HepG2 (cell line): ENCODE measurements at regions not wholly inside any gene's neighbourhood (a gene's known extent, or its start where the extent isn't known, plus 50 kb on each side); places are given as distances from the start of the nearest gene placed in this dataset.

Experiments
- ATAC-seq: fragments of 200-7000 bp; cut with Tn5 transposase; 3 replicates; pipeline ENCODE4 v1.9.1; 2020; ENCODE audit warnings: mild to moderate bottlenecking, moderate library complexity
- BruUV-seq: library from RNA; stranded (reverse); fragments of 400-500 nt; replicated peaks from 2 replicates; lab custom pipeline; 2021; lab: Mats Ljungman, UMichigan
- CTCF ChIA-PET: fragments of 300-600 bp; formaldehyde crosslinking; extraction: SDS; loops from one replicate; lab custom pipeline; 2021; ENCODE audit warnings: low total read pairs, inconsistent platforms, low intra/inter-chr PET ratio; lab: Yijun Ruan, JAX
- POLR2A ChIA-PET: fragments of 350-600 bp; sonication (Branson Sonifier 250); formaldehyde crosslinking; loops from one replicate; lab custom pipeline; 2020; ENCODE audit warnings: antibody characterized with exemption, inconsistent platforms; lab: Yijun Ruan, JAX
- DNase-seq: peaks from one replicate; pipeline ENCODE4 v3.0.0-alpha.2; 2015; ENCODE audit warnings: low spot score
- FAIRE-seq: peaks from 3 replicates; lab custom pipeline; 2011; peaks lifted over from hg19 to GRCh38; lab: Jason Lieb, UNC
- H2AFZ ChIP-seq: one replicate; pipeline ENCODE4 v1.6.1; 2011; ENCODE audit warnings: low read length, inconsistent platforms
- H3K27ac ChIP-seq: fragments of 300-600 bp; 3 replicates; pipeline ENCODE4 v1.8.0; 2011; ENCODE audit warnings: mixed run types, mild to moderate bottlenecking, mixed read lengths, low read length, inconsistent platforms; ENCODE audit not compliant: insufficient read depth; ENCODE audit errors: extremely low read length
- H3K27me3 ChIP-seq, 2 experiments: fragments of 200-600 bp in 1 of 2; 2 replicates in 1 of 2; 3 replicates in 1 of 2; pipeline versions ENCODE4 v1.6.0 to v1.8.0; 2011; ENCODE audit warnings: low read length in 2 of 2, mild to moderate bottlenecking in 2 of 2, moderate library complexity in 2 of 2, inconsistent platforms in 1 of 2; ENCODE audit not compliant: insufficient read depth in 2 of 2, control insufficient read depth in 1 of 2
- H3K36me3 ChIP-seq, 2 experiments: fragments of 200-600 bp in 1 of 2; replicated peaks in 1 of 2; 2 replicates in 1 of 2; 3 replicates in 1 of 2; pipeline versions ENCODE4 v1.5.1 to v1.8.0; 2011; ENCODE audit warnings: low read length in 2 of 2, inconsistent platforms in 1 of 2; ENCODE audit not compliant: insufficient read depth in 2 of 2, control insufficient read depth in 1 of 2
- H3K4me1 ChIP-seq: 2 replicates; pipeline ENCODE4 v1.5.1; 2012; ENCODE audit warnings: low read length, inconsistent platforms; ENCODE audit not compliant: insufficient read depth
- H3K4me2 ChIP-seq: 2 replicates; pipeline ENCODE4 v1.6.0; 2011; ENCODE audit warnings: low read depth, low read length, inconsistent platforms
- H3K4me3 ChIP-seq, 3 experiments: fragments of 200-600 bp in 1 of 3; sonication (generic), shearing (Covaris generic) in 1 of 3; replicated peaks in 1 of 3; 2 replicates each; pipeline ENCODE4 v1.5.1; 2011 to 2016; ENCODE audit warnings: low read length in 3 of 3, inconsistent platforms in 2 of 3, low read depth in 2 of 3, mild to moderate bottlenecking in 2 of 3, control low read depth in 1 of 3, mixed read lengths in 1 of 3; ENCODE audit not compliant: insufficient read depth in 1 of 3
- H3K79me2 ChIP-seq: one replicate; pipeline ENCODE4 v1.6.1; 2011; ENCODE audit warnings: low read length, inconsistent platforms; ENCODE audit not compliant: insufficient read depth
- H3K9ac ChIP-seq: 2 replicates; pipeline ENCODE4 v1.6.0; 2011; ENCODE audit warnings: mild to moderate bottlenecking, low read depth, low read length, inconsistent platforms; ENCODE audit not compliant: insufficient read depth
- H3K9me3 ChIP-seq: 2 replicates; pipeline ENCODE4 v1.5.1; 2012; ENCODE audit warnings: mild to moderate bottlenecking, low read length
- H4K20me1 ChIP-seq: 2 replicates; pipeline ENCODE4 v1.6.0; 2011; ENCODE audit warnings: inconsistent platforms, mild to moderate bottlenecking, low read length, moderate library complexity; ENCODE audit not compliant: insufficient read depth
- AHDC1 ChIP-seq: sonication (generic); formaldehyde crosslinking; IDR thresholded peaks from 2 replicates; pipeline ENCODE4 v1.5.1; 2020; ENCODE audit warnings: mild to moderate bottlenecking, missing genetic modification reagents, borderline replicate concordance
- E2F1 ChIP-seq: sonication (generic); formaldehyde crosslinking; IDR thresholded peaks from 2 replicates; pipeline ENCODE4 v1.5.0; 2020; ENCODE audit warnings: missing genetic modification reagents
- NFKB2 ChIP-seq: sonication (generic); formaldehyde crosslinking; IDR thresholded peaks from 2 replicates; pipeline ENCODE4 v1.4.0; 2020; ENCODE audit warnings: missing genetic modification reagents, borderline replicate concordance
- NR0B2 ChIP-seq: sonication (generic); formaldehyde crosslinking; IDR thresholded peaks from 2 replicates; pipeline ENCODE4 v1.4.0; 2020; ENCODE audit warnings: mild to moderate bottlenecking, missing genetic modification reagents
- POLR2AphosphoS5 ChIP-seq: IDR thresholded peaks from 2 replicates; pipeline ENCODE4 v1.6.1; 2012; ENCODE audit warnings: low read depth, low read length
- SP140L ChIP-seq: sonication (generic); formaldehyde crosslinking; IDR thresholded peaks from 2 replicates; pipeline ENCODE4 v1.4.0; 2020; ENCODE audit warnings: missing genetic modification reagents, borderline replicate concordance
- TIGD3 ChIP-seq: sonication (generic); formaldehyde crosslinking; IDR thresholded peaks from 2 replicates; pipeline ENCODE4 v1.5.1; 2020; ENCODE audit warnings: mild to moderate bottlenecking, missing genetic modification reagents, borderline replicate concordance
- ZNF17 ChIP-seq: sonication (generic); formaldehyde crosslinking; IDR thresholded peaks from 2 replicates; pipeline ENCODE4 v1.5.0; 2020; ENCODE audit warnings: mild to moderate bottlenecking, missing genetic modification reagents
- ZNF235 ChIP-seq: sonication (generic); formaldehyde crosslinking; IDR thresholded peaks from 2 replicates; pipeline ENCODE4 v1.8.1; 2023; ENCODE audit warnings: mild to moderate bottlenecking, missing genetic modification reagents, borderline replicate concordance
- WGBS: methylation state at CpG from one replicate; pipeline ENCODE4 v1.1.6; 2017; ENCODE audit warnings: low lambda C conversion rate; 5-methylcytosine and 5-hydroxymethylcytosine counted together
- in situ Hi-C: cut with HindIII; loops from 2 replicates; pipeline ENCODE4 v1.10.0; 2017; ENCODE audit warnings: low pct_unique_long_range_greater_than_20kb; ENCODE audit not compliant: extremely low pct_ligation_motif_present
- intact Hi-C: fragments of 100-400 bp; cut with micrococcal nuclease; formaldehyde crosslinking; loops from one replicate; pipeline ENCODE4 v1.10.0; 2022; ENCODE audit not compliant: unreplicated experiment
- TF ChIP-seq, protein P1 (sequence below): sonication (generic); formaldehyde crosslinking; IDR thresholded peaks from 2 replicates; pipeline ENCODE4 v1.4.0; 2020; ENCODE audit warnings: missing genetic modification reagents, borderline replicate concordance

DNA sequence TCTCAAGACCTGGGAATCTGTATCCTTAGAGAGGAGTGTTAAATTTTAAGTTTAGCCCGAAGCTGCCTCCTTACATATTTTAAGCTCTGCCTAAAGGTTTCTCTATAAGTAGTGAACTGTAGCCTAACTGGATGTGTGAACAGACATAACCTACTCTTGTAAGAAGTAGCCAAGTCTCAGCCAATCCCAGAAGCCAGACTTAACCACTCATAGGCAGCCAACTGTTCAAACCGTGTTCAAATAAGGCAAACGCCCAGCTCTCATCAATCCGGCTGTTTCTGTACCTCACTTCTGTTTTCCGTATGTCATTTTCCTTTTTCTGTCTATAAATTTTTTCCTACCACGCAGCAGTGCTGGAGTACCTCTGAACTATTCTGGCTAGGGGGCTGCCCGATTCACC is 58.7 kb upstream of the HRH2 start:
- POLR2A ChIA-PET, result no interaction called here
- BruUV-seq, result no TSS peak
- DNase-seq (no peak), FAIRE-seq (no peak), ATAC-seq (no peak)
- Histone ChIP-seq H4K20me1 (no peaks in the 10 kb centered on the region), H3K27me3 (peaks cover 2 to 10% of the 10 kb centered on the region in 2 experiments; a peak in 3 of 5 replicates), H3K4me2 (no peak overlapping the region), H3K79me2 (no peaks in the 10 kb centered on the region), H2AFZ (no peak overlapping the region), H3K9ac (no peak overlapping the region), H3K4me3 (no peak overlapping the region), H3K36me3 (no peaks in the 10 kb centered on the region), H3K4me1 (no peaks in the 10 kb centered on the region), H3K9me3 (no peaks in the 10 kb centered on the region), H3K27ac (no peak overlapping the region)
- CTCF ChIA-PET, result no interaction called here
- in situ Hi-C loops (no loop called here), intact Hi-C loops (no loop called here)
- 11% methylated on average over 7 of the region's 7 CpGs for WGBS
- TF ChIP-seq NR0B2 (CRISPR knock-in tag) (no peak), POLR2AphosphoS5 (no peak), AHDC1 (CRISPR knock-in tag) (no peak), ZNF235 (CRISPR knock-in tag) (no peak), ZNF17 (CRISPR knock-in tag) (no peak), NFKB2 (no peak), SP140L (no peak), E2F1 (no peak), TIGD3 (CRISPR knock-in tag) (no peak)
- TF ChIP-seq, protein P1, sequence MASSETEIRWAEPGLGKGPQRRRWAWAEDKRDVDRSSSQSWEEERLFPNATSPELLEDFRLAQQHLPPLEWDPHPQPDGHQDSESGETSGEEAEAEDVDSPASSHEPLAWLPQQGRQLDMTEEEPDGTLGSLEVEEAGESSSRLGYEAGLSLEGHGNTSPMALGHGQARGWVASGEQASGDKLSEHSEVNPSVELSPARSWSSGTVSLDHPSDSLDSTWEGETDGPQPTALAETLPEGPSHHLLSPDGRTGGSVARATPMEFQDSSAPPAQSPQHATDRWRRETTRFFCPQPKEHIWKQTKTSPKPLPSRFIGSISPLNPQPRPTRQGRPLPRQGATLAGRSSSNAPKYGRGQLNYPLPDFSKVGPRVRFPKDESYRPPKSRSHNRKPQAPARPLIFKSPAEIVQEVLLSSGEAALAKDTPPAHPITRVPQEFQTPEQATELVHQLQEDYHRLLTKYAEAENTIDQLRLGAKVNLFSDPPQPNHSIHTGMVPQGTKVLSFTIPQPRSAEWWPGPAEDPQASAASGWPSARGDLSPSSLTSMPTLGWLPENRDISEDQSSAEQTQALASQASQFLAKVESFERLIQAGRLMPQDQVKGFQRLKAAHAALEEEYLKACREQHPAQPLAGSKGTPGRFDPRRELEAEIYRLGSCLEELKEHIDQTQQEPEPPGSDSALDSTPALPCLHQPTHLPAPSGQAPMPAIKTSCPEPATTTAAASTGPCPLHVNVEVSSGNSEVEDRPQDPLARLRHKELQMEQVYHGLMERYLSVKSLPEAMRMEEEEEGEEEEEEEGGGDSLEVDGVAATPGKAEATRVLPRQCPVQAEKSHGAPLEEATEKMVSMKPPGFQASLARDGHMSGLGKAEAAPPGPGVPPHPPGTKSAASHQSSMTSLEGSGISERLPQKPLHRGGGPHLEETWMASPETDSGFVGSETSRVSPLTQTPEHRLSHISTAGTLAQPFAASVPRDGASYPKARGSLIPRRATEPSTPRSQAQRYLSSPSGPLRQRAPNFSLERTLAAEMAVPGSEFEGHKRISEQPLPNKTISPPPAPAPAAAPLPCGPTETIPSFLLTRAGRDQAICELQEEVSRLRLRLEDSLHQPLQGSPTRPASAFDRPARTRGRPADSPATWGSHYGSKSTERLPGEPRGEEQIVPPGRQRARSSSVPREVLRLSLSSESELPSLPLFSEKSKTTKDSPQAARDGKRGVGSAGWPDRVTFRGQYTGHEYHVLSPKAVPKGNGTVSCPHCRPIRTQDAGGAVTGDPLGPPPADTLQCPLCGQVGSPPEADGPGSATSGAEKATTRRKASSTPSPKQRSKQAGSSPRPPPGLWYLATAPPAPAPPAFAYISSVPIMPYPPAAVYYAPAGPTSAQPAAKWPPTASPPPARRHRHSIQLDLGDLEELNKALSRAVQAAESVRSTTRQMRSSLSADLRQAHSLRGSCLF (CRISPR knock-in tag), result no peak
